ENCODE measurements at regions not wholly inside any gene's neighbourhood (a gene's known extent, or its start where the extent isn't known, plus 50 kb on each side); places are given as distances from the start of the nearest gene placed in this dataset.

DNA sequence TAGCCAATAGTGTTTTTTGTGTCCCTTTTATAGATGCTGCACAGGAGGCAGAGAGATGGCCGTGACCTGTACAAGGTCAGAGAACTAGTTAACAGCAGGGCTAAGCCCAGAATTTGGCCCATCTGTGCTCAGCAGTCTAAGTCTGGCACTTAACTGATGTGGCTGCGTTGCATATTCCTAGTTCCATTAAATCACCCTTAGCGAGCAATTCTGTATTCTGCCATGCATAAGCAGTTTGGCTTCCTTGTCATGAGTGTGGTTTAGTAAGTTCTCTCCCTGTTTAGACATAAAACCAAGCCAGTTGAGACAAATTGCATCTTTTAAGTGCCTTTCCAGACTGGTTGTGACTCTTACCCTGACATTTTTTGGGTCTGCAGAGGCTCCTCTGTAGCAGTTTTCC, 230.6 kb upstream of the TENM4 start (continued):
- no peak for TF ChIP-seq ASH2L (IDR thresholded peaks at IDR 0.05; ENCODE audit: borderline replicate concordance, low read depth)
- TF ChIP-seq, protein P1, sequence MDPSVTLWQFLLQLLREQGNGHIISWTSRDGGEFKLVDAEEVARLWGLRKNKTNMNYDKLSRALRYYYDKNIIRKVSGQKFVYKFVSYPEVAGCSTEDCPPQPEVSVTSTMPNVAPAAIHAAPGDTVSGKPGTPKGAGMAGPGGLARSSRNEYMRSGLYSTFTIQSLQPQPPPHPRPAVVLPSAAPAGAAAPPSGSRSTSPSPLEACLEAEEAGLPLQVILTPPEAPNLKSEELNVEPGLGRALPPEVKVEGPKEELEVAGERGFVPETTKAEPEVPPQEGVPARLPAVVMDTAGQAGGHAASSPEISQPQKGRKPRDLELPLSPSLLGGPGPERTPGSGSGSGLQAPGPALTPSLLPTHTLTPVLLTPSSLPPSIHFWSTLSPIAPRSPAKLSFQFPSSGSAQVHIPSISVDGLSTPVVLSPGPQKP (IDR thresholded peaks at IDR 0.05; ENCODE audit: low read depth, low read length) = no peak
- TF ChIP-seq, protein P2, sequence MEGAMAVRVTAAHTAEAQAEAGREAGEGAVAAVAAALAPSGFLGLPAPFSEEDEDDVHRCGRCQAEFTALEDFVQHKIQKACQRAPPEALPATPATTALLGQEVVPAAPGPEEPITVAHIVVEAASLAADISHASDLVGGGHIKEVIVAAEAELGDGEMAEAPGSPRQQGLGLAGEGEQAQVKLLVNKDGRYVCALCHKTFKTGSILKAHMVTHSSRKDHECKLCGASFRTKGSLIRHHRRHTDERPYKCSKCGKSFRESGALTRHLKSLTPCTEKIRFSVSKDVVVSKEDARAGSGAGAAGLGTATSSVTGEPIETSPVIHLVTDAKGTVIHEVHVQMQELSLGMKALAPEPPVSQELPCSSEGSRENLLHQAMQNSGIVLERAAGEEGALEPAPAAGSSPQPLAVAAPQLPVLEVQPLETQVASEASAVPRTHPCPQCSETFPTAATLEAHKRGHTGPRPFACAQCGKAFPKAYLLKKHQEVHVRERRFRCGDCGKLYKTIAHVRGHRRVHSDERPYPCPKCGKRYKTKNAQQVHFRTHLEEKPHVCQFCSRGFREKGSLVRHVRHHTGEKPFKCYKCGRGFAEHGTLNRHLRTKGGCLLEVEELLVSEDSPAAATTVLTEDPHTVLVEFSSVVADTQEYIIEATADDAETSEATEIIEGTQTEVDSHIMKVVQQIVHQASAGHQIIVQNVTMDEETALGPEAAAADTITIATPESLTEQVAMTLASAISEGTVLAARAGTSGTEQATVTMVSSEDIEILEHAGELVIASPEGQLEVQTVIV (IDR thresholded peaks at IDR 0.05; ENCODE audit: borderline replicate concordance, partially characterized antibody) = no peak
- no peak for TF ChIP-seq NFYA (IDR thresholded peaks at IDR 0.05; ENCODE audit: borderline replicate concordance, low read depth, low read length)

DNA sequence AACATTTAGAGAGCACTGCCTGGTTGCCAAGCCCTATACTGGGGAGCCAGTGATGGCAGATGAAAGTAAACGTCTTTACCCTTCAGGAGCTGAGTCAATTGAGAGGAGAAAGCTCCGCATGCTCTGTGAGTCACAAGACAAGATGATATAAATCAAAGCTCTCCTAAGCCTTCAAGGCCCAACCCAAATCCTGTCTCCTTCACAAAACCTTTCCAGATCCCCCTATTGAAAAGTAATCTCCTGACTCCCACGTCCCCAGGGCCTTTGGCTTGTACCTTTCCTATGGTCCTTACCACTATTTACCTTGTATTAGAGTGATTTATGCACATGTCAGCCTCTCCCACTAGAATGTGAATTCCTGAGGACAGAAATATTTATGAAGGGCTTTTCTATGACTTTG, 230.1 kb upstream of the TENM4 start:
- H4K20me1 ChIP-seq (ENCODE audit: control insufficient read depth, insufficient read depth) = no peaks in the 10 kb centered on the region
- intact Hi-C loops (cut with micrococcal nuclease; ENCODE audit: unreplicated experiment) (no loop called here), in situ Hi-C loops (cut with MboI) (no loop called here)
- ChIA-PET RAD21 (ENCODE audit: unreplicated experiment) (no interaction called here), CTCF (no interaction called here), SMC1A (ENCODE audit: uncharacterized antibody, unreplicated experiment) (interaction anchor here (0.6 kb wide), 1 partner anchor 441 kb away, joined by 3 read pairs; no protein-coding TSS in a partner anchor), POLR2A (no interaction called here)
- no peak for DNase-seq (ENCODE audit: low read depth, low spot score)
- ATAC-seq = no peak
- no peaks in the 10 kb centered on the region for H3K9me3 ChIP-seq (replicated peaks; ENCODE audit: control insufficient read depth, insufficient read depth, low read length)
- H3K4me2 ChIP-seq (ENCODE audit: control insufficient read depth, insufficient read depth) = no peak overlapping the region
- no TSS peak for BruUV-seq (replicated peaks)
- TF ChIP-seq SIX5 (IDR thresholded peaks at IDR 0.05; ENCODE audit: low read depth, low read length, severe bottlenecking) = no peak
- TF ChIP-seq YBX1 (IDR thresholded peaks at IDR 0.05) = no peak
- no peak for TF ChIP-seq SIN3A (IDR thresholded peaks at IDR 0.05; ENCODE audit: low read depth, low read length)
- no peak overlapping the region for H3K9ac ChIP-seq (ENCODE audit: control insufficient read depth, insufficient read depth, low read length)
- H2AFZ ChIP-seq (ENCODE audit: control insufficient read depth, low read depth, low read length) = no peak overlapping the region
- no peak overlapping the region for H3K4me3 ChIP-seq
- H3K27ac ChIP-seq (ENCODE audit: control insufficient read depth, insufficient read depth) = no peak overlapping the region
- no peaks in the 10 kb centered on the region for H3K4me1 ChIP-seq (ENCODE audit: control insufficient read depth, insufficient read depth, low read length)
- no peaks in the 10 kb centered on the region for H3K79me2 ChIP-seq (ENCODE audit: control insufficient read depth, insufficient read depth, low read length)
- FAIRE-seq = no peak
- no peaks in the 10 kb centered on the region for H3K36me3 ChIP-seq (ENCODE audit: control insufficient read depth in 2 of 2, insufficient read depth in 2 of 2, low read length in 1 of 2)
- 27% methylated on average over 3 of the region's 3 CpGs for WGBS (ENCODE audit: insufficient coverage, insufficient replicate concordance, low lambda C conversion rate, missing lambda C conversion rate)
- H3K27me3 ChIP-seq (replicated peaks in 1 of 2; ENCODE audit: control insufficient read depth in 2 of 2, insufficient read depth in 2 of 2, low read length in 1 of 2) = no peaks in the 10 kb centered on the region; a peak in 2 of 4 replicates
